Heart left ventricle (tissue), 16 donors: ENCODE measurements at regions not wholly inside any gene's neighbourhood (a gene's known extent, or its start where the extent isn't known, plus 50 kb on each side); places are given as distances from the start of the nearest gene placed in this dataset.
A peak's percentile ranks its signal among the peaks of the same experiment; 100 is the strongest.

Experiments
- ATAC-seq, 4 donors: fragments of 200-7000 bp; cut with Tn5 transposase; one replicate each; pipeline ENCODE4 v1.9.1; 2020 to 2022; ENCODE audit warnings: moderate library complexity in 4 of 4, mild to moderate bottlenecking in 3 of 4, moderate number of reproducible peaks in 1 of 4
- DNase-seq, 5 donors: peaks; one replicate each; pipeline ENCODE4 v3.0.0-alpha.2; 2020
- H3K27ac ChIP-seq, 12 donors: fragments of 200-600 bp; sonication (generic) in 4 of 12; one replicate each; pipeline versions ENCODE4 v1.5.0 to v1.8.0; 2016 to 2022; ENCODE audit warnings: mild to moderate bottlenecking in 2 of 12
- H3K27me3 ChIP-seq, 9 donors: fragments of 200-600 bp; sonication (generic) in 2 of 9; one replicate each; pipeline versions ENCODE4 v1.5.1 to v1.8.0; 2016 to 2022; ENCODE audit warnings: mild to moderate bottlenecking in 3 of 9
- H3K36me3 ChIP-seq, 9 donors: fragments of 200-600 bp; sonication (generic) in 2 of 9; one replicate each; pipeline versions ENCODE4 v1.5.0 to v1.8.0; 2018 to 2022; ENCODE audit warnings: mild to moderate bottlenecking in 2 of 9
- H3K4me1 ChIP-seq, 12 donors: fragments of 200-600 bp; sonication (generic) in 4 of 12; one replicate each; pipeline versions ENCODE4 v1.5.0 to v1.8.0; 2016 to 2022; ENCODE audit warnings: mild to moderate bottlenecking in 3 of 12
- H3K4me3 ChIP-seq, 12 donors: fragments of 200-600 bp; sonication (generic) in 4 of 12; one replicate each; pipeline versions ENCODE4 v1.5.0 to v1.8.0; 2017 to 2022; ENCODE audit warnings: mild to moderate bottlenecking in 9 of 12, moderate library complexity in 4 of 12
- H3K9me3 ChIP-seq, 12 donors: fragments of 200-600 bp; sonication (generic) in 4 of 12; one replicate each; pipeline versions ENCODE4 v1.5.0 to v1.8.0; 2016 to 2022; ENCODE audit warnings: mild to moderate bottlenecking in 1 of 12
- POLR2A ChIP-seq, 2 donors: fragments of 450-650 bp; IDR thresholded peaks; one replicate each; pipeline ENCODE4 v1.6.1; 2017; ENCODE audit warnings: antibody characterized with exemption in 2 of 2, mild to moderate bottlenecking in 2 of 2, moderate library complexity in 2 of 2
- WGBS, 4 donors: extraction: QIAGEN DNeasy Blood & Tissue Kit in 2 of 4; methylation state at CpG; one replicate each; pipeline versions ENCODE4 v1.1.5 to v1.1.7; 2013 to 2018; 5-methylcytosine and 5-hydroxymethylcytosine counted together
- intact Hi-C, 10 donors: fragments of 100-400 bp; cut with DNase I; formaldehyde crosslinking; loops; one replicate each; pipeline versions ENCODE4 v1.11.1 to v1.14.2; 2022
- TF ChIP-seq, protein P1 (sequence below), 12 donors: fragments of 200-600 bp; sonication (generic) in 4 of 12; IDR thresholded peaks; one replicate each; pipeline versions ENCODE4 v1.5.0 to v1.8.0; 2018 to 2022; ENCODE audit warnings: antibody characterized with exemption in 12 of 12, mild to moderate bottlenecking in 5 of 12
- donor health status: ischemic (EF 13 %, LVEDD 7.1; RV severe dilation, severe dysfunction).
- donor health status: healthy with polysubstance abuse.
- donor health status: DM: no; HTN: yes; CAD: no.
- donor health status: DM: no; HTN: no; CAD: no.
- donor health status: ischemic (EF 25% LVEDD 6.9; RV normal size, moderate dysfunction).
- donor health status: ischemic (EF 25% LVEDD 5.7; RV mildly dilated, moderate dysfunction).
- donor health status: healthy.
- donor health status: DM: yes; HTN: yes; CAD: no.
- donor health status: ischemic (EF 35%, LVEDD 5.7; RV mildly dilated, moderate dysfunction).
- donor health status: nonischemic (EF 11% LVEDD 7.7; RV severe dilation, severe dysfunction).
- donor health status: DM: yes; HTN: yes; CAD: no.
- donor health status: PGD.
- donor health status: ischemic (EF 29% LVEDD 5.4; RV normal size, mild dysfunction).
- donor health status: nonischemic (EF 23%, LVEDD 6.1; RV moderate dilation, normal function).

- DNase-seq (no peak), ATAC-seq (no peak)
- intact Hi-C loops = no loop called here
- Histone ChIP-seq H3K4me1 (no peaks in the 10 kb centered on the region), H3K9me3 (peaks cover 0 to 5% (median 0%) of the 10 kb centered on the region in 12 donors), H3K36me3 (no peaks in the 10 kb centered on the region), H3K4me3 (no peak overlapping the region), H3K27ac (no peak overlapping the region), H3K27me3 (peaks cover 0 to 21% (median 0%) of the 10 kb centered on the region in 9 donors)
- 90 to 94% (median 92%) methylated on average over 2 of the region's 2 CpGs for WGBS, 4 donors
- TF ChIP-seq, protein P1, sequence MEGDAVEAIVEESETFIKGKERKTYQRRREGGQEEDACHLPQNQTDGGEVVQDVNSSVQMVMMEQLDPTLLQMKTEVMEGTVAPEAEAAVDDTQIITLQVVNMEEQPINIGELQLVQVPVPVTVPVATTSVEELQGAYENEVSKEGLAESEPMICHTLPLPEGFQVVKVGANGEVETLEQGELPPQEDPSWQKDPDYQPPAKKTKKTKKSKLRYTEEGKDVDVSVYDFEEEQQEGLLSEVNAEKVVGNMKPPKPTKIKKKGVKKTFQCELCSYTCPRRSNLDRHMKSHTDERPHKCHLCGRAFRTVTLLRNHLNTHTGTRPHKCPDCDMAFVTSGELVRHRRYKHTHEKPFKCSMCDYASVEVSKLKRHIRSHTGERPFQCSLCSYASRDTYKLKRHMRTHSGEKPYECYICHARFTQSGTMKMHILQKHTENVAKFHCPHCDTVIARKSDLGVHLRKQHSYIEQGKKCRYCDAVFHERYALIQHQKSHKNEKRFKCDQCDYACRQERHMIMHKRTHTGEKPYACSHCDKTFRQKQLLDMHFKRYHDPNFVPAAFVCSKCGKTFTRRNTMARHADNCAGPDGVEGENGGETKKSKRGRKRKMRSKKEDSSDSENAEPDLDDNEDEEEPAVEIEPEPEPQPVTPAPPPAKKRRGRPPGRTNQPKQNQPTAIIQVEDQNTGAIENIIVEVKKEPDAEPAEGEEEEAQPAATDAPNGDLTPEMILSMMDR (IDR thresholded peaks at IDR 0.05) = no peak
- TF ChIP-seq POLR2A (IDR thresholded peaks at IDR 0.05) = no peak
Measured at GRCh38 chr2:16308816-16309215, 356.8 kb downstream of the CYRIA start.

DNA sequence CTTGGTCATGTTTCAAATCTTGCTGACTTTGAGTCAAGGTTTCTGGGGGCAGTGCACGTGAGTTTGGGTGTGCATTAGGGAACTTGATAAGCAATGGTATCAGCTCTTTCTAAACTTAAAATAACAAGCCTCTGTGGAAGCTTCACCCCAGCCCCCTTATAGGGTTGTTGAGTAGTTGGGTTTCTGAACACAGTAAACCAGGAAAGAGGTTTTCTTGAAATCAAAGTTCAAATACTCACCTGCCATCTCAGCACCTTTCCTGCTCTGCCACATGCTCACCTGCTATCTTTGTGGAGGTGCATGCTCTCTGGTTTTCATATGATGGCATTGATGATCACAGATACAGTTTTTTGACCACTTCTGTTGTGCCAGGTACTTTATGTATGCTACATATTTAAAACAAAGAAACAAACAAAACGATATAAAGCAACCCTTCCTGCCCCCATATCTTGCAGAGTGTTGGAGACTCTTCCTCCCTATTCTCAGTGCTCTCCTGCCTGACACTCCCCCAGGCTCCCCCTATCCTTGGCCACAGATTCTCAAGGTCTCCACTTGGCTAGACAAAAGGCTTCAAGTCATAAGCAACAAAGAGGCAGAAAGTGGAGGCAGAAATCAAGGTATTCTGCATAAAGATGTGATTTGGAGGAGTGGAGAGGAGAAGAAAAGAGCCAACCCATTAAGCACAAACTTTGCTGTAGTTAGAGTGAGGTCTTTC is 360.6 kb downstream of the CYRIA start:
- peaks cover 0 to 37% (median 0%) of the 10 kb centered on the region in 9 donors for H3K27me3 ChIP-seq
- ATAC-seq = no peak
- 36 to 48% (median 45%) methylated on average over 2 of the region's 2 CpGs for WGBS, 4 donors

DNA sequence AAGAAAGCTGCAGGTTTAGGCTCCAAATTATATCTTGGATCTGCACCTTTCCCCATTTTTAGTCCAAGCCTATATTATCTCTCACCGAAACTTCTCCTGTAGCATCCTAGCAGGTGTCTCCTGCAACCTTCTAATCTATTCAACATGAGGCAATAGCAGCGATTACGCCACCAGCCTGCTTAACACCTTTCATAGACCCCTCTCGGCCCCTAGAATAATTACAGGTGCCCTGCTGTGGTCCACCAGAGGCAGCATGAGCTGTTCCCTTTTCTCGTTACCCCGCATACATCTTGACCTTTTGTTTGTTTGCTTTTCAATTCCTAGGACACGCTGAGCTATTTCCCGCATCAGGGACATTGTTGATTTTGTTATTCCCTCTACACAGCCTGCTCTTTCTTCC is 361.9 kb downstream of the CYRIA start:
- intact Hi-C loops = no loop called here
- WGBS, 4 donors = 67 to 79% (median 69%) methylated on average over 8 of the region's 8 CpGs
- Histone ChIP-seq H3K27me3 (peaks cover 0 to 37% (median 0%) of the 10 kb centered on the region in 9 donors), H3K9me3 (peaks cover 0 to 20% (median 4%) of the 10 kb centered on the region in 12 donors), H3K27ac (no peak overlapping the region), H3K4me3 (no peak overlapping the region), H3K36me3 (no peaks in the 10 kb centered on the region), H3K4me1 (no peaks in the 10 kb centered on the region)
- DNase-seq (no peak), ATAC-seq (no peak)
- TF ChIP-seq, protein P1 (IDR thresholded peaks at IDR 0.05) = no peak
- TF ChIP-seq POLR2A (IDR thresholded peaks at IDR 0.05) = no peak

More for the DNA sequence above, 360.6 kb downstream of the CYRIA start:
- Histone ChIP-seq H3K36me3 (no peaks in the 10 kb centered on the region), H3K27ac (no peak overlapping the region), H3K4me3 (no peak overlapping the region), H3K9me3 (peaks cover 0 to 12% (median 2%) of the 10 kb centered on the region in 12 donors), H3K4me1 (no peaks in the 10 kb centered on the region)
- DNase-seq = no peak
- intact Hi-C loops = no loop called here
- no peak for TF ChIP-seq POLR2A (IDR thresholded peaks at IDR 0.05)
- TF ChIP-seq, protein P1 (IDR thresholded peaks at IDR 0.05) = no peak

DNA sequence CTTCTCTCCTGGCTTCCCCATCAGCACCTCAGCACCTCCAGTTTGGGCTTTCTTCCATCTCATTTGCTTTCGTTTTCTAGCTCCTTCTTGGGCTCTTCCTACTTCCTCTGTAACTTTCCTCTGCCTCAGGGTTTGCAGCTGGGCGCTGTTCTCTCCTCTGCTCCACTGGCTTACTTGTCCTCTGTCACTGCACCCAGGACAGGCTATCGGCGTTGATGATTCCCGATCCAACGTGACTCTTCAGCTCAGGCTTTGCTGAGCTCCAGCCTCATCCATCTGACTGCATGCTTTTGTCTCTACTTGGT is 362.4 kb downstream of the CYRIA start:
- H3K4me1 ChIP-seq = no peaks in the 10 kb centered on the region
- intact Hi-C loops = no loop called here
- H3K27me3 ChIP-seq = peaks cover 0 to 36% (median 0%) of the 10 kb centered on the region in 9 donors
- no peak for ATAC-seq
- H3K27ac ChIP-seq = no peak overlapping the region
- H3K36me3 ChIP-seq = no peaks in the 10 kb centered on the region
- H3K9me3 ChIP-seq = peaks cover 0 to 18% (median 4%) of the 10 kb centered on the region in 12 donors
- no peak for TF ChIP-seq POLR2A (IDR thresholded peaks at IDR 0.05)
- TF ChIP-seq, protein P1 (IDR thresholded peaks at IDR 0.05) = no peak
- no peak for DNase-seq
- 55 to 67% (median 64%) methylated on average over 6 of the region's 6 CpGs for WGBS, 4 donors
- peak overlapping the region in 2 of 12 donors; percentile 9 to 18 for H3K4me3 ChIP-seq
